Renal cortex interstitium (tissue), 11 donors: ENCODE measurements at regions not wholly inside any gene's neighbourhood (a gene's known extent, or its start where the extent isn't known, plus 50 kb on each side); places are given as distances from the start of the nearest gene placed in this dataset.
"Not testable (repeated sequence)": the region's sequence is repeated elsewhere in the genome, so short reads cannot be mapped to it uniquely, and the experiment has no call there.

Source experiments
- DNase-seq, 11 donors: peaks; one replicate each; pipeline ENCODE4 v3.0.0-alpha.2; 2013; ENCODE audit warnings: low read depth in 9 of 11, low spot score in 4 of 11; ENCODE audit errors: extremely low read depth in 1 of 11

- DNase-seq: no peak
Measured at GRCh38 chr2:133624551-133624950, 56.3 kb upstream of the NCKAP5 start.

- DNase-seq: no peak
Measured at GRCh38 chr2:133627741-133628140, 59.5 kb upstream of the NCKAP5 start.

GRCh38 chr2:133633309-133633708, 65.0 kb upstream of the NCKAP5 start:
- DNase-seq: no peak

GRCh38 chr2:133633881-133634409, 65.7 kb upstream of the NCKAP5 start:
- DNase-seq: no peak

GRCh38 chr2:133635131-133635530, 66.9 kb upstream of the NCKAP5 start:
- no peak for DNase-seq

- no peak for DNase-seq
Measured at GRCh38 chr2:133636287-133636686, 68.0 kb upstream of the NCKAP5 start.

- DNase-seq: no peak
Measured at GRCh38 chr2:133640103-133640502, 71.8 kb upstream of the NCKAP5 start.

GRCh38 chr2:133641497-133641896, 73.2 kb upstream of the NCKAP5 start:
- DNase-seq: no peak

GRCh38 chr2:133641942-133642725, 73.9 kb upstream of the NCKAP5 start:
- no peak for DNase-seq

GRCh38 chr2:133642791-133643191, 74.5 kb upstream of the NCKAP5 start:
- DNase-seq: no peak

- no peak for DNase-seq
Measured at GRCh38 chr2:133643863-133644262, 75.6 kb upstream of the NCKAP5 start.

- DNase-seq: no peak
Measured at GRCh38 chr2:133644846-133645245, 76.6 kb upstream of the NCKAP5 start.

GRCh38 chr2:133647386-133647785, 79.1 kb upstream of the NCKAP5 start:
- not testable (repeated sequence) for DNase-seq

GRCh38 chr2:133651861-133652260, 83.6 kb upstream of the NCKAP5 start:
- no peak for DNase-seq

GRCh38 chr2:133652398-133652797, 84.1 kb upstream of the NCKAP5 start:
- no peak for DNase-seq

GRCh38 chr2:133653056-133653455, 84.8 kb upstream of the NCKAP5 start:
- DNase-seq: no peak

- no peak for DNase-seq
Measured at GRCh38 chr2:133654949-133655348, 86.7 kb upstream of the NCKAP5 start.

- no peak for DNase-seq
Measured at GRCh38 chr2:133655610-133656009, 87.3 kb upstream of the NCKAP5 start.

GRCh38 chr2:133657591-133657990, 89.3 kb upstream of the NCKAP5 start:
- DNase-seq: no peak

GRCh38 chr2:133658020-133658903, 90.0 kb upstream of the NCKAP5 start:
- DNase-seq: no peak
